Nephron (organoid): ENCODE measurements at regions not wholly inside any gene's neighbourhood (a gene's known extent, or its start where the extent isn't known, plus 50 kb on each side); places are given as distances from the start of the nearest gene placed in this dataset.

Experiments used
- H3K27ac Mint-ChIP-seq, 3 experiments: 2 replicates each; pipeline ENCODE4 v1.8.0; 2020; ENCODE audit warnings: mixed read lengths in 3 of 3, mild to moderate bottlenecking in 2 of 3, moderate library complexity in 1 of 3
- H3K27me3 Mint-ChIP-seq: 2 replicates; pipeline ENCODE4 v1.8.0; 2021; ENCODE audit warnings: low read depth, mild to moderate bottlenecking, moderate library complexity, mixed read lengths
- H3K36me3 Mint-ChIP-seq: 2 replicates; pipeline ENCODE4 v1.8.0; 2020; ENCODE audit warnings: low read depth, mixed read lengths
- H3K4me1 Mint-ChIP-seq: 2 replicates; pipeline ENCODE4 v1.8.0; 2020; ENCODE audit warnings: mixed read lengths
- H3K4me3 Mint-ChIP-seq, 3 experiments: 2 replicates each; pipeline ENCODE4 v1.8.0; 2020; ENCODE audit warnings: mild to moderate bottlenecking in 3 of 3, mixed read lengths in 3 of 3, moderate library complexity in 2 of 3
- H3K9me3 Mint-ChIP-seq: 2 replicates; pipeline ENCODE4 v1.8.0; 2020; ENCODE audit warnings: mixed read lengths
- TF ChIP-seq, protein P1 (sequence below), 3 experiments: fragments of 200-600 bp; sonication (generic); IDR thresholded peaks; one replicate each; pipeline ENCODE4 v1.5.0; 2021; ENCODE audit warnings: antibody characterized with exemption in 3 of 3; ENCODE audit not compliant: unreplicated experiment in 3 of 3

DNA sequence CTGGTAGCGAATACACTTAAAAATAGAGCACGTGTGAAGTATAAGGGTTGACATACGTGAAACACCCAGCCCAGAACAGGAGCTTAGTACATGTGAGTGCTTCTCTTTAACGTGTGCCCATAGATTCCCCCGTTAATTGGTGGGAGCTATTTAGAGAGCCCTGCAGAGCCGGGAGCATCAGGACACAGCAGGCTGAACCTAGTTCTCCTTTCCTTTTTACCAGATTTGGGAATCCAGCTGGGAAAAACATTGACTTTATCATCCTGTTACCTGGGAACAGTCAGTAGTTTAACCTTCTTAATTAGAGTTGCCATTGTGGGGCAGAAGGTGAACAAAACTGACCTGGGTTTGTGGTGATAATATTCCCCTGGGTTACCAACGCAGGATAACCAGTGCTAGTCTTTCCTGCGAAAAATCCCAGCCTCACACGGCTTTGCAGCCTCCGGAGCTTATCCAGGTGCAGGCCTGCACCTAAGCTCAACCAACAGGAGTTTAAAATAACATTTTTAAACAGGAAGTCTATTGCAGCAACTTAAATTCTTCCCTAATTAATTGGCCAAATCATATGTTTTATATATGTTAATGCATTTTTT lies 78.1 kb upstream of the SPTBN1 start:
- H3K27me3 Mint-ChIP-seq: peaks cover 2% of the 10 kb centered on the region
- H3K9me3 Mint-ChIP-seq: no peaks in the 10 kb centered on the region
- peaks cover 39% of the 10 kb centered on the region for H3K4me1 Mint-ChIP-seq
- H3K4me3 Mint-ChIP-seq: no peak overlapping the region
- H3K36me3 Mint-ChIP-seq: no peaks in the 10 kb centered on the region
- TF ChIP-seq, protein P1, sequence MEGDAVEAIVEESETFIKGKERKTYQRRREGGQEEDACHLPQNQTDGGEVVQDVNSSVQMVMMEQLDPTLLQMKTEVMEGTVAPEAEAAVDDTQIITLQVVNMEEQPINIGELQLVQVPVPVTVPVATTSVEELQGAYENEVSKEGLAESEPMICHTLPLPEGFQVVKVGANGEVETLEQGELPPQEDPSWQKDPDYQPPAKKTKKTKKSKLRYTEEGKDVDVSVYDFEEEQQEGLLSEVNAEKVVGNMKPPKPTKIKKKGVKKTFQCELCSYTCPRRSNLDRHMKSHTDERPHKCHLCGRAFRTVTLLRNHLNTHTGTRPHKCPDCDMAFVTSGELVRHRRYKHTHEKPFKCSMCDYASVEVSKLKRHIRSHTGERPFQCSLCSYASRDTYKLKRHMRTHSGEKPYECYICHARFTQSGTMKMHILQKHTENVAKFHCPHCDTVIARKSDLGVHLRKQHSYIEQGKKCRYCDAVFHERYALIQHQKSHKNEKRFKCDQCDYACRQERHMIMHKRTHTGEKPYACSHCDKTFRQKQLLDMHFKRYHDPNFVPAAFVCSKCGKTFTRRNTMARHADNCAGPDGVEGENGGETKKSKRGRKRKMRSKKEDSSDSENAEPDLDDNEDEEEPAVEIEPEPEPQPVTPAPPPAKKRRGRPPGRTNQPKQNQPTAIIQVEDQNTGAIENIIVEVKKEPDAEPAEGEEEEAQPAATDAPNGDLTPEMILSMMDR (IDR thresholded peaks at IDR 0.05; ENCODE audit: unreplicated experiment in 3 of 3): no peak
- H3K27ac Mint-ChIP-seq: no peak overlapping the region

DNA sequence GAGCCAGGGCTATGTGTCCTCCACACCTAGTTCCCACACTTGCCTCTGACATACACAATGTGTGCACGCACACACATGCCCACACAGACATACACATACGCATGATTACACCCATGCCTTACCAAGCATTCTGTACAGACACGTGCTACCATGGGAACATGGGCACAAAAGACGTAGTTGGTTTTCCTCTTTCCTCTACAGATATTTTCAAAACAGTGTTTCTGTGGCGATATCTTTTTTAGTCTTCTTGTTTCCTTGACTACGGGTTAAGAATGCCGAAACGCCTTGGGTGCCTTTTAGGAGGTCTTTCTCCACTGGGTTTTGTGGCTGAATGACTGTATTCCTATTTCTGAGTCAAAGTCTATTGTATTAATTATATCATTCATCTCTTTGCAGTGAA lies 75.5 kb upstream of the SPTBN1 start:
- H3K4me3 Mint-ChIP-seq: no peak overlapping the region
- H3K27me3 Mint-ChIP-seq: no peaks in the 10 kb centered on the region
- H3K4me1 Mint-ChIP-seq: peaks cover 31% of the 10 kb centered on the region
- no peaks in the 10 kb centered on the region for H3K36me3 Mint-ChIP-seq
- peak overlapping the region in 2 of 3 experiments; percentile 13 to 45 for H3K27ac Mint-ChIP-seq
- TF ChIP-seq, protein P1 (IDR thresholded peaks at IDR 0.05; ENCODE audit: unreplicated experiment in 3 of 3): no peak
- H3K9me3 Mint-ChIP-seq: no peaks in the 10 kb centered on the region

DNA sequence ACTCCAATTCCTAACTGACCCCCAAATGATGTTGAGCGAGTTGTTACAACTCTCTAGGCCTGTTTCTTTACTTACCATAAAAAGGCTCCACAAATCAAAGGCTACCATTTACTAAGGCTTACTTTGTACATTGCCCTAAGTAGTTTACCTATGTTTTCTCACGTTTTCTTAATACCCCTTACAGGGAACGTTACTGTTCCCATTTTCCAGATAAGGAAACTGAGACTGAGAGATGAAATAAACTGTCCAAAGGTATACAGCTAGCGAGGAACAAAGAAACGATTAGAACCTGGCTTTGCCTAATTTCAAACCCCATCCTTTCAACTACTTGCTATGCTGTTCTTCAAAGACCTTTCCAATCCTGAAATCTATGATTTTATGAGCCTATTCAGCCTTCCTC lies 74.8 kb upstream of the SPTBN1 start:
- H3K9me3 Mint-ChIP-seq: no peaks in the 10 kb centered on the region
- H3K27ac Mint-ChIP-seq: peak overlapping the region in 2 of 3 experiments; percentile 13 to 14
- H3K4me3 Mint-ChIP-seq: no peak overlapping the region
- H3K36me3 Mint-ChIP-seq: no peaks in the 10 kb centered on the region
- TF ChIP-seq, protein P1 (IDR thresholded peaks at IDR 0.05; ENCODE audit: unreplicated experiment in 3 of 3): no peak
- no peaks in the 10 kb centered on the region for H3K27me3 Mint-ChIP-seq
- H3K4me1 Mint-ChIP-seq: peaks cover 31% of the 10 kb centered on the region

DNA sequence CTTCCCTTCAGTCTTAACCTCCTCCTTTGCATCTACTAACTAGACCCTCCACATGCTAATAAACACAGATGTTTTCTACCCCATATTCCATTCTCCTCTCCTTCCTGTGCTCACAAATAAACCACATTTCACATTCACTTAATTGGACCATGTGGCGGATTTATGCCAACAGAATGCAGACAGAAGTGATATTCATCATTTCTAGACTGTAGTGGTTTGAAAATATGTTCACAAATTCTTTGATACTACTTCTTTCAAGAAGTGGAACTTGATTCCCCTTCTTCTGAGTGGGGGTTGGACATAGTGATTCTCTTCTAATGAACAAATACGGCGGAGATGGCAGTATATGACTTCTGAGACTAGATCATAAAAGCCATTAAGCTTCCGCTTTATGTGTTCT lies 73.5 kb upstream of the SPTBN1 start:
- no peaks in the 10 kb centered on the region for H3K36me3 Mint-ChIP-seq
- TF ChIP-seq, protein P1 (IDR thresholded peaks at IDR 0.05; ENCODE audit: unreplicated experiment in 3 of 3): no peak
- peaks cover 39% of the 10 kb centered on the region for H3K4me1 Mint-ChIP-seq
- H3K9me3 Mint-ChIP-seq: no peaks in the 10 kb centered on the region
- H3K4me3 Mint-ChIP-seq: no peak overlapping the region
- no peaks in the 10 kb centered on the region for H3K27me3 Mint-ChIP-seq
- H3K27ac Mint-ChIP-seq: no peak overlapping the region

DNA sequence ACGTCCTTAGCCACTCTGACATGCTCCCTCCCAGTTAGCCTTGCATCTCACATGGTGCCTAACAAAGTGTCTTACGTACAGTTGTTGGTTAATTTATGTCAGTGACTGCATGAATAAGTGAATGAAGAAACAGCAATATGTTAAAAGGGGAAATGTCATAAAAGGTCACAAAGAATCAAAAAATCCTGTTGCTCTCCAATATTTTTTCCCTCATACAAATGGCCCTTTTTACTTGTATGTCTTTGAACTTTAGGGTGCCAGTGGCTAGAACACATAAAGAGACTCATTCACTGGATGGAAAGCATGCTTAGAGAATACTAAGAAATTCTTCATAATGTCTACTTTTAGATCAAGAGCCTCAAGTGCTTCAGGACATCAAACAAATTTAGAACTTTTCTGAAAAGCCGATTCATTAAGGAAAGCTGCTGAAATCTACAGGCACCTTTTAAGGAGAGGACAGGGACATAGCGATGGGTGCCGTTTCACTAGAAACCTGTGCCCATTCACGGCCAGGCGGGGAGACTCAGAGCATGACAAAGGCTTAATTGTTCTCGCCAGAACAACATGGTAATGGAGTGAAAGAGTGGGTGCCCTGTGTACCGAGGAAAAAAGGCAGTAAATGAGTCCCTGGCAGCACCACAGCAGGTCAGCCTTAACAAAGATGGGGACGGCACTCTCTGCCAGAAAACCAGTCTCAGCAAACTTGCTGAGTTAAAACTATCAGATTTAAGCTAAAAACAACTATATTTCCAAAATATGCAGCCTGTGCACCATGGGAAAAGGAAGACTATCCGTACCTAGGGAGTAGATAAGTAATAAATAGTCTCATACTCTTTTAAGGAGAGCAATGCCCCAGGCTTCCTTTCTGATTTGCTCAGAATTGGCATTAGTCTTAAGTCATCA lies 71.6 kb upstream of the SPTBN1 start:
- no peaks in the 10 kb centered on the region for H3K9me3 Mint-ChIP-seq
- no peaks in the 10 kb centered on the region for H3K27me3 Mint-ChIP-seq
- TF ChIP-seq, protein P1 (IDR thresholded peaks at IDR 0.05; ENCODE audit: unreplicated experiment in 3 of 3): no peak
- H3K27ac Mint-ChIP-seq: peak overlapping the region in 2 of 3 experiments; percentile 63 to 70
- no peak overlapping the region for H3K4me3 Mint-ChIP-seq
- peaks cover 47% of the 10 kb centered on the region for H3K4me1 Mint-ChIP-seq
- no peaks in the 10 kb centered on the region for H3K36me3 Mint-ChIP-seq
